Parathyroid adenoma (tissue), 2 donors: ENCODE measurements at regions not wholly inside any gene's neighbourhood (a gene's known extent, or its start where the extent isn't known, plus 50 kb on each side); places are given as distances from the start of the nearest gene placed in this dataset.
"Not testable (repeated sequence)": the region's sequence is repeated elsewhere in the genome, so short reads cannot be mapped to it uniquely, and the experiment has no call there.

Source experiments
- H2AFZ ChIP-seq: fragments of 300-600 bp; sonication (generic); one replicate; pipeline ENCODE4 v1.7.0; 2017; ENCODE audit warnings: antibody characterized with exemption, mild to moderate bottlenecking
- H3K27ac ChIP-seq: fragments of 300-600 bp; sonication (generic); one replicate; pipeline ENCODE4 v1.7.0; 2017
- H3K27me3 ChIP-seq: fragments of 300-600 bp; sonication (generic); one replicate; pipeline ENCODE4 v1.7.0; 2017; ENCODE audit warnings: low read length; ENCODE audit not compliant: control insufficient read depth, insufficient read depth
- H3K36me3 ChIP-seq: fragments of 300-600 bp; sonication (generic); one replicate; pipeline ENCODE4 v1.7.0; 2017; ENCODE audit warnings: low read length; ENCODE audit not compliant: control insufficient read depth, insufficient read depth
- H3K4me1 ChIP-seq: fragments of 300-600 bp; sonication (generic); one replicate; pipeline ENCODE4 v1.7.0; 2017; ENCODE audit warnings: control low read depth
- H3K4me2 ChIP-seq: fragments of 300-600 bp; sonication (generic); one replicate; pipeline ENCODE4 v1.7.0; 2017; ENCODE audit warnings: low read length
- H3K4me3 ChIP-seq: fragments of 300-600 bp; sonication (generic); one replicate; pipeline ENCODE4 v1.7.0; 2017; ENCODE audit warnings: low read depth, low read length
- H3K79me2 ChIP-seq: fragments of 300-600 bp; sonication (generic); one replicate; pipeline ENCODE4 v1.7.0; 2017; ENCODE audit warnings: control low read depth
- H3K9ac ChIP-seq: fragments of 300-600 bp; sonication (generic); one replicate; pipeline ENCODE4 v1.7.0; 2017; ENCODE audit warnings: mild to moderate bottlenecking
- H3K9me3 ChIP-seq: fragments of 300-600 bp; sonication (generic); one replicate; pipeline ENCODE4 v1.7.0; 2017; ENCODE audit warnings: low read length; ENCODE audit not compliant: control insufficient read depth
- TF ChIP-seq, protein P1 (sequence below): fragments of 300-600 bp; sonication (generic); IDR thresholded peaks from one replicate; pipeline ENCODE4 v1.7.0; 2017; ENCODE audit warnings: antibody characterized with exemption, mild to moderate bottlenecking
- donor health status: primary hyperparathyroidism.

DNA sequence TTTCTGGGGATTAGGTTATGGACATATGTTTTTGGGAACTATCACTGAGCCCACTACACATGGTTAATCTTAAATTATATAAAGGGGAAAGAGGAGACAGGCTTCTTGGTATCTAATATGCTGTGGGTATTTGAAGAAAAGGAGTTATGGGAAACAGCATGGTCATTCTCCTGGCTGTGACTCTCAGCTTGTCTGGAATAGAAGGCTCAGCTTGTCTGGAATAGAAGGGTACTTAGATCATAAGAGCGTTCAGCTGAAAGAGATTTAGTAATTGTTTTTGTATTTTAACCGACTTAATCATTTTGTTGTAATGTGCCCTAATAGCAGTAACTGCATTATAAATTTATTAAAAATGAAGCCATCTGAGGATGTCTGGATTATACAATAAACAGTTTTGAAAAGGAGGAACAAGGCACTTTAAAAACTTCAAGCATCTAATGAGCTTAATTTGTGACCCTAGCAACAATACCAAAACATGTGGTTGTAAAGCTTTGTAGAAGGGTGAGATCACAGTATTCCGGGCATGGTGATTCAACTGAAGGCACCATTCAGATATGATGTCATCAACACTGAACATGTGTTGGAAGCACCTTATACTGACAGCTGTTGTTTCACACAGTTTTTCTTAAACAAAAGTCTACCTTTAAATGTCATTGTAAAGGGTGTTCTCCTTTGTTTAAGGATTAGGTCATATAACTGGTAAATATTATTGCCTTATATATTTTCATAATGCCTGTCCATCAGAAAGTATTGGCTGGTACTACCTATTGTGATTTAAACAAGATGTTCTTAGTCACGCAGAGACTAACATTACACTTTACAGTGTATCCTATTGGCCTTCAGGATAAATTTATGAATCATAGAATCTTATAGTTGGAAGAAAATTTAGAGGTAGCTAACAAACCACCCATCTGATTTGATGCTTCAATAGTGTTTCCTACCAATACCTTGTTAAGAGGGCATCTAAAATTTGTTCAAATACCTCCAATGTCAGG is 2174.1 kb upstream of the WWC1 start:
- H3K36me3 ChIP-seq = no peaks in the 10 kb centered on the region
- H2AFZ ChIP-seq = no peak overlapping the region
- no peaks in the 10 kb centered on the region for H3K79me2 ChIP-seq
- H3K27ac ChIP-seq = no peak overlapping the region
- no peaks in the 10 kb centered on the region for H3K9me3 ChIP-seq
- no peak overlapping the region for H3K4me3 ChIP-seq
- H3K27me3 ChIP-seq = no peaks in the 10 kb centered on the region
- H3K4me1 ChIP-seq = no peaks in the 10 kb centered on the region
- H3K9ac ChIP-seq = no peak overlapping the region
- TF ChIP-seq, protein P1, sequence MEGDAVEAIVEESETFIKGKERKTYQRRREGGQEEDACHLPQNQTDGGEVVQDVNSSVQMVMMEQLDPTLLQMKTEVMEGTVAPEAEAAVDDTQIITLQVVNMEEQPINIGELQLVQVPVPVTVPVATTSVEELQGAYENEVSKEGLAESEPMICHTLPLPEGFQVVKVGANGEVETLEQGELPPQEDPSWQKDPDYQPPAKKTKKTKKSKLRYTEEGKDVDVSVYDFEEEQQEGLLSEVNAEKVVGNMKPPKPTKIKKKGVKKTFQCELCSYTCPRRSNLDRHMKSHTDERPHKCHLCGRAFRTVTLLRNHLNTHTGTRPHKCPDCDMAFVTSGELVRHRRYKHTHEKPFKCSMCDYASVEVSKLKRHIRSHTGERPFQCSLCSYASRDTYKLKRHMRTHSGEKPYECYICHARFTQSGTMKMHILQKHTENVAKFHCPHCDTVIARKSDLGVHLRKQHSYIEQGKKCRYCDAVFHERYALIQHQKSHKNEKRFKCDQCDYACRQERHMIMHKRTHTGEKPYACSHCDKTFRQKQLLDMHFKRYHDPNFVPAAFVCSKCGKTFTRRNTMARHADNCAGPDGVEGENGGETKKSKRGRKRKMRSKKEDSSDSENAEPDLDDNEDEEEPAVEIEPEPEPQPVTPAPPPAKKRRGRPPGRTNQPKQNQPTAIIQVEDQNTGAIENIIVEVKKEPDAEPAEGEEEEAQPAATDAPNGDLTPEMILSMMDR = no peak
- H3K4me2 ChIP-seq = no peak overlapping the region

DNA sequence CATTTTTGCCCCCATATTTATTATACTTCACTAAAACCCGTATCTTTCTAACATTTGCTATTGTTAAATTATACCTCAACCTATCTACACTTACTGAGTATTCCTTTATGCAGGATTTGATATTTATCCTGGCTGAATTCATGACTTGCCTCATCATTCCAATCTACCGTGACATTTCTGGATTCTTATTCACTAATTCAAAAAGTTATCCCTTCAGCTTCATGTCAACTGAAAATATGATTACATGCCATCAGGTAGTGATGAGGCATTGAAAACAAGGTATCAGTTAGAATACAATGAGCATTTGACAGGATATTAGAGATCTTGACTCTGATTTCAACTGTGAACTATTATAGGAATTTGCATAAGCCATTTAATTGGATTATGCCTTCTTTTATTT is 2171.9 kb upstream of the WWC1 start:
- H3K4me2 ChIP-seq = no peak overlapping the region
- no peaks in the 10 kb centered on the region for H3K36me3 ChIP-seq
- H3K27ac ChIP-seq = no peak overlapping the region
- H3K9me3 ChIP-seq = no peaks in the 10 kb centered on the region
- H3K4me3 ChIP-seq = no peak overlapping the region
- TF ChIP-seq, protein P1 = no peak
- no peaks in the 10 kb centered on the region for H3K27me3 ChIP-seq
- no peaks in the 10 kb centered on the region for H3K4me1 ChIP-seq
- no peak overlapping the region for H2AFZ ChIP-seq
- no peaks in the 10 kb centered on the region for H3K79me2 ChIP-seq
- H3K9ac ChIP-seq = no peak overlapping the region

DNA sequence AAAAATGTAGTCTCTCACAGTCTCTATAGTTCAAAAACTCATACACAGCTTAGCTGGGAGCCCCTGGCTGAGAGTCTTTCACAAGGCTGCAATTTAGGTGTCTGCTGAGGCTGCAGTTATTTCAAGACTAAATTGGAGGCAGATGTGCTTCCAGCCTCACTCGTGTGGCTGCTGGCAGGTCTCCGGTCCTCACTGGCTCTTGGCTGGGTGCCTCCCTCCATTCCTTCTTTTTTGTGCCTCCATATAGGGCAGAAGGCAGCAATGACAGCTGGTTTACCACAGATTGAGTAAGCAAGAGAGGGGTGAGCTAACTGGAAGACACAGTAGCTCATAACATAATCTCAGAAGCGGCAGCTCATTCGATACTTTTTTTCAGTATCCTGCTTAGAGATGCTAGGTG is 2167.7 kb upstream of the WWC1 start:
- H3K9ac ChIP-seq = no peak overlapping the region
- TF ChIP-seq, protein P1 = no peak
- no peak overlapping the region for H3K4me2 ChIP-seq
- no peak overlapping the region for H2AFZ ChIP-seq
- no peaks in the 10 kb centered on the region for H3K79me2 ChIP-seq
- no peaks in the 10 kb centered on the region for H3K9me3 ChIP-seq
- no peaks in the 10 kb centered on the region for H3K27me3 ChIP-seq
- no peak overlapping the region for H3K4me3 ChIP-seq
- H3K4me1 ChIP-seq = no peaks in the 10 kb centered on the region
- no peaks in the 10 kb centered on the region for H3K36me3 ChIP-seq
- H3K27ac ChIP-seq = no peak overlapping the region

DNA sequence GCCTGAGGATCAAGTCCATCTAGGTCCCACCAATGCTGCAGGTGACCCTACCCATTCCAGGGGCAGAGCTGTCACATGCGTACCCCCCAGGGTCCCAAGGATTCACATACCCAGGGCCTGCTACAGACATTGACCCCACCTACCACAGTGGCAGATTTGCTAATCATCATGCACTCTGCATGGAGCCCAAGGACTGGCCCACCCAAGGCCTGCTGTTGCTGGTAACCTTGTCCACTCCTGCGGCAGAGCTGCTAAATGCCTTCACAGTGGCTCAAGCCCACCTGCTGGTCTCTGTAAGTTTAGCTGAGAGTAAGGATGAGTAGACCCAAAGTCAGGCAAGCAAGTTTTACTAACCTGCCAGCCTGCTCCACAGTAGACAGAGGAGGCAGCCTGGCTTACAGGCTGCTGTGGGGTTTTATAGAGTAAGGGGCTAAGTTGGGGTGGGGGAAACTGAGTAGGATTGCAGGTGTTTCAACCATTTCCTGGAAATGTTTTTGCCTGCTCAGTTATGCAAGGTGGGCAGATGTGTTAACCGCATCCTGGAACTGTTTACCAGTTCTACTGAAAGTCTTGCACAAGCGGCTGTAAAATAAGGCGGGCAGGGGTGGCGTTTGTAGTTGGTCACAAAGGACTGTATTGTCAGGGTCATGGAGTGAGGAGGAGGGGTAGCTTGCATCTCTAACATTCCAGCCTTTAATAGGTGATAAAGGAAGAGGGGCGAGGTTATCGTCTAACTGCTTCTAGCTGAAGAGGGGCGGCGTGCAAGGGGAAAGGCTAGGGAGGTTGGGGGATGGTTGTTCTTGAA is 2163.5 kb upstream of the WWC1 start:
- no peaks in the 10 kb centered on the region for H3K79me2 ChIP-seq
- no peak overlapping the region for H2AFZ ChIP-seq
- H3K4me3 ChIP-seq = no peak overlapping the region
- H3K4me1 ChIP-seq = no peaks in the 10 kb centered on the region
- H3K4me2 ChIP-seq = no peak overlapping the region
- no peak overlapping the region for H3K27ac ChIP-seq
- TF ChIP-seq, protein P1 = no peak
- no peaks in the 10 kb centered on the region for H3K27me3 ChIP-seq
- H3K36me3 ChIP-seq = no peaks in the 10 kb centered on the region
- no peak overlapping the region for H3K9ac ChIP-seq
- H3K9me3 ChIP-seq = no peaks in the 10 kb centered on the region

DNA sequence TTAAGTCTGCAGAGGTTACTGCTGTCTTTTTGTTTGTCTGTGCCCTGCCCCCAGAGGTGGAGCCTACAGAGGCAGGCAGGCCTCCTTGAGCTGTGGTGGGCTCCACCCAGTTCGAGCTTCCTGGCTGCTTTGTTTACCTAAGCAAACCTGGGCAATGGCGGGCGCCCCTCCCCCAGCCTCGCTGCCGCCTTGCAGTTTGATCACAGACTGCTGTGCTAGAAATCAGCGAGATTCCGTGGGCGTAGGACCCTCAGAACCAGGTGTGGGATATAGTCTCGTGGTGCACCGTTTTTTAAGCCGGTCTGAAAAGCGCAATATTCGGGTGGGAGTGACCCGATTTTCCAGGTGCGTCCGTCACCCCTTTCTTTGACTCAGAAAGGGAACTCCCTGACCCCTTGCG is 2146.3 kb upstream of the WWC1 start:
- H2AFZ ChIP-seq, H3K27me3 ChIP-seq, H3K27ac ChIP-seq, H3K4me2 ChIP-seq, H3K79me2 ChIP-seq, H3K36me3 ChIP-seq, H3K4me3 ChIP-seq, H3K4me1 ChIP-seq, H3K9me3 ChIP-seq, H3K9ac ChIP-seq: not testable (repeated sequence)
